Neural cell (in vitro differentiated cells): ENCODE measurements at regions not wholly inside any gene's neighbourhood (a gene's known extent, or its start where the extent isn't known, plus 50 kb on each side); places are given as distances from the start of the nearest gene placed in this dataset.

Experiments used
- H2AFZ ChIP-seq: fragments of 200-600, 300-800 bp; sonication (generic), shearing (Covaris generic); 2 replicates; pipeline ENCODE4 v1.6.0; 2014; ENCODE audit warnings: low read depth, mild to moderate bottlenecking, antibody characterized with exemption, low read length, moderate library complexity
- H3F3A ChIP-seq: fragments of 200-600 bp; shearing (Covaris generic); 2 replicates; pipeline ENCODE4 v1.6.1; 2016; ENCODE audit warnings: mild to moderate bottlenecking, moderate library complexity, mixed read lengths, antibody characterized with exemption, low read length; ENCODE audit not compliant: insufficient read depth, poor library complexity, severe bottlenecking
- H3K27ac ChIP-seq: fragments of 200-600, 300-800 bp; sonication (generic), shearing (Covaris generic); 2 replicates; pipeline ENCODE4 v1.5.1; 2014; ENCODE audit warnings: mild to moderate bottlenecking, low read length, moderate library complexity
- H3K27me3 ChIP-seq: fragments of 300-800, 200-600 bp; sonication (generic), shearing (Covaris generic); 2 replicates; pipeline ENCODE4 v1.6.0; 2014; ENCODE audit warnings: mild to moderate bottlenecking, low read depth, low read length, moderate library complexity; ENCODE audit not compliant: insufficient read depth
- H3K36me3 ChIP-seq: fragments of 300-800, 200-600 bp; sonication (generic), shearing (Covaris generic); 2 replicates; pipeline ENCODE4 v1.5.1; 2014; ENCODE audit warnings: mild to moderate bottlenecking, antibody characterized with exemption, low read length, moderate library complexity; ENCODE audit not compliant: insufficient read depth
- H3K4me2 ChIP-seq: fragments of 300-800, 200-600 bp; sonication (generic), shearing (Covaris generic); 2 replicates; pipeline ENCODE4 v1.6.0; 2014; ENCODE audit warnings: mild to moderate bottlenecking, low read length
- H3K4me3 ChIP-seq: fragments of 300-800, 200-600 bp; sonication (generic), shearing (Covaris generic); 2 replicates; pipeline ENCODE4 v1.5.1; 2014; ENCODE audit warnings: mild to moderate bottlenecking, low read length, moderate library complexity
- H3K79me2 ChIP-seq: fragments of 200-600 bp; shearing (Covaris generic); replicated peaks from 2 replicates; pipeline ENCODE4 v1.6.0; 2014; ENCODE audit warnings: mild to moderate bottlenecking, low read length, moderate library complexity; ENCODE audit not compliant: insufficient read depth
- H3K9ac ChIP-seq: fragments of 300-800, 200-600 bp; sonication (generic), shearing (Covaris generic); 2 replicates; pipeline ENCODE4 v1.6.1; 2016; ENCODE audit warnings: mild to moderate bottlenecking, low read length, mixed read lengths
- H3K9me2 ChIP-seq: fragments of 200-600 bp; shearing (Covaris generic); 2 replicates; pipeline ENCODE4 v1.6.1; 2016; ENCODE audit warnings: mild to moderate bottlenecking, low read length, mixed read lengths; ENCODE audit not compliant: insufficient read depth
- H3K9me3 ChIP-seq: fragments of 200-600, 300-800 bp; sonication (generic), shearing (Covaris generic); 2 replicates; pipeline ENCODE4 v1.6.1; 2016; ENCODE audit warnings: mild to moderate bottlenecking, mixed run types, low read length, moderate library complexity, mixed read lengths
- H4K20me1 ChIP-seq: fragments of 200-600 bp; shearing (Covaris generic); 2 replicates; pipeline ENCODE4 v1.6.1; 2016; ENCODE audit warnings: mild to moderate bottlenecking, mixed run types; ENCODE audit not compliant: insufficient read depth
- EP300 ChIP-seq: fragments of 450-650 bp; conservative IDR thresholded peaks from 2 replicates; pipeline ENCODE4 v1.6.1; 2014; ENCODE audit warnings: antibody characterized with exemption, mild to moderate bottlenecking, moderate library complexity; ENCODE audit not compliant: poor library complexity, severe bottlenecking
- EZH2 ChIP-seq: fragments of 200-600, 300-800 bp; shearing (Covaris generic), sonication (generic); IDR thresholded peaks from 2 replicates; pipeline ENCODE4 v1.6.1; 2014; ENCODE audit warnings: antibody characterized with exemption, low read length, borderline replicate concordance, mild to moderate bottlenecking; ENCODE audit not compliant: insufficient read depth, poor library complexity, severe bottlenecking
- MXI1 ChIP-seq: fragments of 450-650 bp; conservative IDR thresholded peaks from 2 replicates; pipeline ENCODE4 v1.6.1; 2014; ENCODE audit warnings: antibody characterized with exemption, mild to moderate bottlenecking; ENCODE audit not compliant: poor library complexity, severe bottlenecking
- POLR2AphosphoS5 ChIP-seq: IDR thresholded peaks from 2 replicates; pipeline ENCODE4 v1.6.1; 2012
- RAD21 ChIP-seq: fragments of 450-650 bp; conservative IDR thresholded peaks from 2 replicates; pipeline ENCODE4 v1.6.1; 2014; ENCODE audit warnings: antibody characterized with exemption, mild to moderate bottlenecking, moderate library complexity
- SMC3 ChIP-seq: fragments of 450-650 bp; conservative IDR thresholded peaks from 2 replicates; pipeline ENCODE4 v1.6.1; 2014; ENCODE audit warnings: antibody characterized with exemption, mild to moderate bottlenecking, moderate library complexity; ENCODE audit not compliant: poor library complexity
- TAF1 ChIP-seq: IDR thresholded peaks from 2 replicates; pipeline ENCODE4 v1.6.1; 2012; ENCODE audit warnings: low read depth
- TF ChIP-seq, protein P1 (sequence below): fragments of 450-650 bp; IDR thresholded peaks from 2 replicates; pipeline ENCODE4 v1.5.1; 2014; ENCODE audit warnings: antibody characterized with exemption, mild to moderate bottlenecking, moderate library complexity; ENCODE audit not compliant: poor library complexity, severe bottlenecking
- TF ChIP-seq, protein P2 (sequence below): IDR thresholded peaks from 2 replicates; pipeline ENCODE4 v1.6.1; 2012; ENCODE audit warnings: borderline replicate concordance

DNA sequence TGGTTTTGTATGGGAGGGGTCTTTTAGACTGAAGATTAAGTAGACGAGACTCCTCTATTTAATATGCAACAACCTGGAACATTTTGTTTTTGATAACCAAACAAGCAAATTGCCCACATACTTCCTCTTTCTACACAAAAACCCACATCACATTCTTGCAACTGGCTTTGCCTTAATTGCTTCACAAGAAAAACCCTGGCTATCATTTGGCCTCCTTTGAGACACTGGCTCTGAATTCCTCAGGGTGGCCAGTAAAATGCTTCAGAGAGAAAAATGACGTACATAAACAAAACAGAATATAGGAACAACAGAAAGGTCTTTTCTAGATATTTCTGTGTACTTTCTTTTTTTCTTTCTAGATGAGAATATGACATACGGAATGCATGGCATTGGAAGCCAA is 103.0 kb downstream of the TRIB2 start:
- TF ChIP-seq SMC3 (no peak), MXI1 (no peak), TAF1 (no peak), EP300 (no peak), RAD21 (no peak), POLR2AphosphoS5 (no peak), EZH2 (no peak)
- TF ChIP-seq, protein P1, sequence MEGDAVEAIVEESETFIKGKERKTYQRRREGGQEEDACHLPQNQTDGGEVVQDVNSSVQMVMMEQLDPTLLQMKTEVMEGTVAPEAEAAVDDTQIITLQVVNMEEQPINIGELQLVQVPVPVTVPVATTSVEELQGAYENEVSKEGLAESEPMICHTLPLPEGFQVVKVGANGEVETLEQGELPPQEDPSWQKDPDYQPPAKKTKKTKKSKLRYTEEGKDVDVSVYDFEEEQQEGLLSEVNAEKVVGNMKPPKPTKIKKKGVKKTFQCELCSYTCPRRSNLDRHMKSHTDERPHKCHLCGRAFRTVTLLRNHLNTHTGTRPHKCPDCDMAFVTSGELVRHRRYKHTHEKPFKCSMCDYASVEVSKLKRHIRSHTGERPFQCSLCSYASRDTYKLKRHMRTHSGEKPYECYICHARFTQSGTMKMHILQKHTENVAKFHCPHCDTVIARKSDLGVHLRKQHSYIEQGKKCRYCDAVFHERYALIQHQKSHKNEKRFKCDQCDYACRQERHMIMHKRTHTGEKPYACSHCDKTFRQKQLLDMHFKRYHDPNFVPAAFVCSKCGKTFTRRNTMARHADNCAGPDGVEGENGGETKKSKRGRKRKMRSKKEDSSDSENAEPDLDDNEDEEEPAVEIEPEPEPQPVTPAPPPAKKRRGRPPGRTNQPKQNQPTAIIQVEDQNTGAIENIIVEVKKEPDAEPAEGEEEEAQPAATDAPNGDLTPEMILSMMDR: no peak
- TF ChIP-seq, protein P2, sequence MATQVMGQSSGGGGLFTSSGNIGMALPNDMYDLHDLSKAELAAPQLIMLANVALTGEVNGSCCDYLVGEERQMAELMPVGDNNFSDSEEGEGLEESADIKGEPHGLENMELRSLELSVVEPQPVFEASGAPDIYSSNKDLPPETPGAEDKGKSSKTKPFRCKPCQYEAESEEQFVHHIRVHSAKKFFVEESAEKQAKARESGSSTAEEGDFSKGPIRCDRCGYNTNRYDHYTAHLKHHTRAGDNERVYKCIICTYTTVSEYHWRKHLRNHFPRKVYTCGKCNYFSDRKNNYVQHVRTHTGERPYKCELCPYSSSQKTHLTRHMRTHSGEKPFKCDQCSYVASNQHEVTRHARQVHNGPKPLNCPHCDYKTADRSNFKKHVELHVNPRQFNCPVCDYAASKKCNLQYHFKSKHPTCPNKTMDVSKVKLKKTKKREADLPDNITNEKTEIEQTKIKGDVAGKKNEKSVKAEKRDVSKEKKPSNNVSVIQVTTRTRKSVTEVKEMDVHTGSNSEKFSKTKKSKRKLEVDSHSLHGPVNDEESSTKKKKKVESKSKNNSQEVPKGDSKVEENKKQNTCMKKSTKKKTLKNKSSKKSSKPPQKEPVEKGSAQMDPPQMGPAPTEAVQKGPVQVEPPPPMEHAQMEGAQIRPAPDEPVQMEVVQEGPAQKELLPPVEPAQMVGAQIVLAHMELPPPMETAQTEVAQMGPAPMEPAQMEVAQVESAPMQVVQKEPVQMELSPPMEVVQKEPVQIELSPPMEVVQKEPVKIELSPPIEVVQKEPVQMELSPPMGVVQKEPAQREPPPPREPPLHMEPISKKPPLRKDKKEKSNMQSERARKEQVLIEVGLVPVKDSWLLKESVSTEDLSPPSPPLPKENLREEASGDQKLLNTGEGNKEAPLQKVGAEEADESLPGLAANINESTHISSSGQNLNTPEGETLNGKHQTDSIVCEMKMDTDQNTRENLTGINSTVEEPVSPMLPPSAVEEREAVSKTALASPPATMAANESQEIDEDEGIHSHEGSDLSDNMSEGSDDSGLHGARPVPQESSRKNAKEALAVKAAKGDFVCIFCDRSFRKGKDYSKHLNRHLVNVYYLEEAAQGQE: no peak
- H4K20me1 ChIP-seq: no peaks in the 10 kb centered on the region
- no peak overlapping the region for H3K9ac ChIP-seq
- H2AFZ ChIP-seq: no peak overlapping the region
- no peaks in the 10 kb centered on the region for H3K9me2 ChIP-seq
- H3K4me3 ChIP-seq: no peak overlapping the region
- H3K79me2 ChIP-seq: no peaks in the 10 kb centered on the region
- no peaks in the 10 kb centered on the region for H3K9me3 ChIP-seq
- H3F3A ChIP-seq: no peaks in the 10 kb centered on the region
- no peak overlapping the region for H3K27ac ChIP-seq
- no peaks in the 10 kb centered on the region for H3K27me3 ChIP-seq
- H3K4me2 ChIP-seq: no peak overlapping the region
- H3K36me3 ChIP-seq: no peaks in the 10 kb centered on the region

DNA sequence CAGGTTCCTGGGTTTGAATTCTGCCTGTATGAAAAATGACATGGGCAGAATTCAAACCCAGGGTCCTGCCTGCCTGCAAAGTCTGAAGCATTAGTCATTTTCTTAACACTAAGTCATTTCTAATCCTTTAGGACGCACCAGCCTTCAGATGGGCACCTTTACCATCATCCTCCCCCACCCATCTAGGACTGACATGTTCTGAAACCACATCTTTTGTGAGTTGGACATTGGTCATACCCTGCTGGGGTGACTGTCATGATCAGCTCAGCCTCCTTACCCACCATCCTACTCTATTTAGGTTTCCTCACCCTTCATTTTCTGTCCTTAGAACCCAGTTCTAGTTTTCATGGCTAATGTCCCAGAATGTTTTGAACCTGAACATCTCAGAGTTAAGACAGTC is 104.9 kb downstream of the TRIB2 start:
- no peaks in the 10 kb centered on the region for H3K9me2 ChIP-seq
- no peak overlapping the region for H3K4me3 ChIP-seq
- H3K27ac ChIP-seq: no peak overlapping the region
- H3K36me3 ChIP-seq: no peaks in the 10 kb centered on the region
- no peaks in the 10 kb centered on the region for H3F3A ChIP-seq
- no peaks in the 10 kb centered on the region for H3K27me3 ChIP-seq
- H2AFZ ChIP-seq: no peak overlapping the region
- H4K20me1 ChIP-seq: no peaks in the 10 kb centered on the region
- no peak overlapping the region for H3K4me2 ChIP-seq
- no peaks in the 10 kb centered on the region for H3K79me2 ChIP-seq
- H3K9ac ChIP-seq: no peak overlapping the region
- no peaks in the 10 kb centered on the region for H3K9me3 ChIP-seq
- TF ChIP-seq TAF1 (no peak), POLR2AphosphoS5 (no peak), SMC3 (no peak), EP300 (no peak), RAD21 (no peak), MXI1 (no peak), EZH2 (no peak)
